ENCODE measurements at regions not wholly inside any gene's neighbourhood (a gene's known extent, or its start where the extent isn't known, plus 50 kb on each side); places are given as distances from the start of the nearest gene placed in this dataset.

- SMC1A ChIA-PET (ENCODE audit: uncharacterized antibody, unreplicated experiment), result no interaction called here
- 4% methylated on average over 2 of the region's 2 CpGs for WGBS (ENCODE audit: insufficient coverage, insufficient replicate concordance, low lambda C conversion rate, missing lambda C conversion rate)
- BruUV-seq (replicated peaks), result no TSS peak
Measured at GRCh38 chr3:146851665-146852064, 246.5 kb upstream of the PLSCR5 start.

More at GRCh38 chr3:146851665-146852064, 246.5 kb upstream of the PLSCR5 start:
- Histone ChIP-seq H3K4me1 (ENCODE audit: control insufficient read depth, insufficient read depth, low read length) (no peaks in the 10 kb centered on the region), H3K27me3 (replicated peaks in 1 of 2; ENCODE audit: control insufficient read depth in 2 of 2, insufficient read depth in 2 of 2, low read length in 1 of 2) (no peaks in the 10 kb centered on the region), H4K20me1 (ENCODE audit: control insufficient read depth, insufficient read depth) (no peaks in the 10 kb centered on the region), H3K79me2 (ENCODE audit: control insufficient read depth, insufficient read depth, low read length) (no peaks in the 10 kb centered on the region), H3K36me3 (ENCODE audit: control insufficient read depth in 2 of 2, insufficient read depth in 2 of 2, low read length in 1 of 2) (no peaks in the 10 kb centered on the region), H3K9ac (ENCODE audit: control insufficient read depth, insufficient read depth, low read length) (no peak overlapping the region), H3K4me3 (no peak overlapping the region), H3K27ac (ENCODE audit: control insufficient read depth, insufficient read depth) (no peak overlapping the region), H3K4me2 (ENCODE audit: control insufficient read depth, insufficient read depth) (no peak overlapping the region), H3K9me3 (replicated peaks; ENCODE audit: control insufficient read depth, insufficient read depth, low read length) (no peaks in the 10 kb centered on the region), H2AFZ (ENCODE audit: control insufficient read depth, low read depth, low read length) (no peak overlapping the region)
- POLR2A ChIA-PET, result no interaction called here
- DNase-seq (ENCODE audit: low read depth, low spot score) (no peak), FAIRE-seq (no peak), ATAC-seq (no peak)
- in situ Hi-C loops (cut with MboI), result no loop called here
- CTCF ChIA-PET, result no interaction called here
- RAD21 ChIA-PET (ENCODE audit: unreplicated experiment), result no interaction called here
- intact Hi-C loops (cut with micrococcal nuclease; ENCODE audit: unreplicated experiment), result no loop called here
- TF ChIP-seq, protein P1, sequence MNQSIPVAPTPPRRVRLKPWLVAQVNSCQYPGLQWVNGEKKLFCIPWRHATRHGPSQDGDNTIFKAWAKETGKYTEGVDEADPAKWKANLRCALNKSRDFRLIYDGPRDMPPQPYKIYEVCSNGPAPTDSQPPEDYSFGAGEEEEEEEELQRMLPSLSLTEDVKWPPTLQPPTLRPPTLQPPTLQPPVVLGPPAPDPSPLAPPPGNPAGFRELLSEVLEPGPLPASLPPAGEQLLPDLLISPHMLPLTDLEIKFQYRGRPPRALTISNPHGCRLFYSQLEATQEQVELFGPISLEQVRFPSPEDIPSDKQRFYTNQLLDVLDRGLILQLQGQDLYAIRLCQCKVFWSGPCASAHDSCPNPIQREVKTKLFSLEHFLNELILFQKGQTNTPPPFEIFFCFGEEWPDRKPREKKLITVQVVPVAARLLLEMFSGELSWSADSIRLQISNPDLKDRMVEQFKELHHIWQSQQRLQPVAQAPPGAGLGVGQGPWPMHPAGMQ (IDR thresholded peaks at IDR 0.05; ENCODE audit: borderline replicate concordance), result no peak
- TF ChIP-seq, protein P2, sequence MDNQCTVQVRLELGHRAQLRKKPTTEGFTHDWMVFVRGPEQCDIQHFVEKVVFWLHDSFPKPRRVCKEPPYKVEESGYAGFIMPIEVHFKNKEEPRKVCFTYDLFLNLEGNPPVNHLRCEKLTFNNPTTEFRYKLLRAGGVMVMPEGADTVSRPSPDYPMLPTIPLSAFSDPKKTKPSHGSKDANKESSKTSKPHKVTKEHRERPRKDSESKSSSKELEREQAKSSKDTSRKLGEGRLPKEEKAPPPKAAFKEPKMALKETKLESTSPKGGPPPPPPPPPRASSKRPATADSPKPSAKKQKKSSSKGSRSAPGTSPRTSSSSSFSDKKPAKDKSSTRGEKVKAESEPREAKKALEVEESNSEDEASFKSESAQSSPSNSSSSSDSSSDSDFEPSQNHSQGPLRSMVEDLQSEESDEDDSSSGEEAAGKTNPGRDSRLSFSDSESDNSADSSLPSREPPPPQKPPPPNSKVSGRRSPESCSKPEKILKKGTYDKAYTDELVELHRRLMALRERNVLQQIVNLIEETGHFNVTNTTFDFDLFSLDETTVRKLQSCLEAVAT (IDR thresholded peaks at IDR 0.05), result no peak
- TF ChIP-seq BACH1 (IDR thresholded peaks at IDR 0.05; ENCODE audit: borderline replicate concordance), result no peak
- TF ChIP-seq, protein P3, sequence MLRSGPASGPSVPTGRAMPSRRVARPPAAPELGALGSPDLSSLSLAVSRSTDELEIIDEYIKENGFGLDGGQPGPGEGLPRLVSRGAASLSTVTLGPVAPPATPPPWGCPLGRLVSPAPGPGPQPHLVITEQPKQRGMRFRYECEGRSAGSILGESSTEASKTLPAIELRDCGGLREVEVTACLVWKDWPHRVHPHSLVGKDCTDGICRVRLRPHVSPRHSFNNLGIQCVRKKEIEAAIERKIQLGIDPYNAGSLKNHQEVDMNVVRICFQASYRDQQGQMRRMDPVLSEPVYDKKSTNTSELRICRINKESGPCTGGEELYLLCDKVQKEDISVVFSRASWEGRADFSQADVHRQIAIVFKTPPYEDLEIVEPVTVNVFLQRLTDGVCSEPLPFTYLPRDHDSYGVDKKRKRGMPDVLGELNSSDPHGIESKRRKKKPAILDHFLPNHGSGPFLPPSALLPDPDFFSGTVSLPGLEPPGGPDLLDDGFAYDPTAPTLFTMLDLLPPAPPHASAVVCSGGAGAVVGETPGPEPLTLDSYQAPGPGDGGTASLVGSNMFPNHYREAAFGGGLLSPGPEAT (IDR thresholded peaks at IDR 0.05; ENCODE audit: low read depth), result no peak
- TF ChIP-seq SREBF1 (IDR thresholded peaks at IDR 0.05; ENCODE audit: low read length), result no peak
- TF ChIP-seq SMAD5 (IDR thresholded peaks at IDR 0.05; ENCODE audit: low read depth), result no peak
- TF ChIP-seq TCF3 (IDR thresholded peaks at IDR 0.05; ENCODE audit: borderline replicate concordance, insufficient read depth, low read depth, low read length), result no peak
- TF ChIP-seq SREBF2 (IDR thresholded peaks at IDR 0.05; ENCODE audit: low read length), result no peak
- no peak for TF ChIP-seq SUPT20H (IDR thresholded peaks at IDR 0.05; ENCODE audit: borderline replicate concordance, control insufficient read depth, low read depth, low read length)
- TF ChIP-seq PBX3 (IDR thresholded peaks at IDR 0.05; ENCODE audit: insufficient replicate concordance, low read depth, low read length), result no peak
